GM12892 (cell line): ENCODE measurements at regions not wholly inside any gene's neighbourhood (a gene's known extent, or its start where the extent isn't known, plus 50 kb on each side); places are given as distances from the start of the nearest gene placed in this dataset.

Experiments
- DNase-seq: peaks from one replicate; pipeline ENCODE4 v3.0.0; 2011; ENCODE audit not compliant: insufficient read length
- FAIRE-seq: peaks from 2 replicates; lab custom pipeline; 2011; peaks lifted over from hg19 to GRCh38; lab: Jason Lieb, UNC
- POLR2A ChIP-seq: IDR thresholded peaks from 2 replicates; pipeline ENCODE4 v1.6.1; 2011; ENCODE audit warnings: low read depth, low read length, control low read depth
- POLR2AphosphoS5 ChIP-seq: IDR thresholded peaks from 2 replicates; pipeline ENCODE4 v1.6.1; 2011; ENCODE audit warnings: low read depth, low read length, control low read depth
- TAF1 ChIP-seq: IDR thresholded peaks from 2 replicates; pipeline ENCODE4 v1.6.1; 2011; ENCODE audit warnings: low read depth, mild to moderate bottlenecking, control low read depth, low read length, borderline replicate concordance

DNA sequence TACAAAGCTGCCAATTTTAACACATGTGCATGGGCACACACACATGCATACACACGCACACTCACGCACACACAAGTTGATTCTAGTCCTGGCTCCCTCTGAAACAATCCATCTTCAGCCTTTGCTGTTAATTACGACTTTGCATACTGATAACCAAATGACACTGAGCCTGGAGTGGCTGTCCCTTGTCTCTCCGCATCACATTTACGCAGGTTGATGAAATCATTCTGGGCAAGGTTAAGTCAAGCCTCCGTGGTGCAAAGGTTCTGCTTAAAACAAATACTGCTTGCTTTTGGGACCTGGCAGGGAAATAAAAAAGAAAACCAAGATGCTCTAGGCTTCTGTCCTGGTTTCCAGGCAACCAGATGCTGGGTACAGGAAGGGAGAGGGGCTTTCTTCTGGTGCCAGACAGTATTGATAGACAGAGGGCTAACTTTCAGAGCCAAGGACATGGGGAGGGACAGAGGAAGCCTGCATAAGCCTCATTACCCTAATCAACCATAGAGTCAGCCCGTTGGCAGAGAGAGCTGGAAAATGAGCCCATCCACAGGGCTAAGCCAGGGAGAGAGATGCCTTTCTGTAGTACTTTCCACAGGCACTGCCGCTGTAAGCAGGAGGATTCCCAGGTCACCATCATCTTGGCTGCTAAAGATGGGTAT, 233.0 kb downstream of the WDR11 start:
- FAIRE-seq (no peak), DNase-seq (no peak)
- TF ChIP-seq POLR2A (no peak), TAF1 (no peak), POLR2AphosphoS5 (no peak)

DNA sequence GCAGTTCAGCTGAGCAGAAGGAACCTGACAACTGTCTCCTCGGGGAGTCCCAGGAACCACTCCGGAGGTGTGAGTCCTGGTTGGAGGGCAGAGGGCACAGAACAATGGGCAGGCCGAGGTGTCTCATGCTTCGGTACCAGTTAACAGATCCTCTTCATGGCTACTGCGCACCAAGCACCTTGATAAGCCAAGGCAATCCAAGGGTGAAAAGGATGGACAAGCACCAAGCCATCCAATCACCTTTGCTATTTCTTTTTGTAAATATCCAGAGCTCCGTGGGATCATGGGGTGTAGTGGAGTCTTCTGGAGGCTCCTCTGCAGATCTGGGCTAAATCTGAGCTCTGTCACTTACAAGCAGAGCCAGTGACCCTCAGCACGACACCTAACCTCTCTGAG, 233.5 kb downstream of the WDR11 start:
- FAIRE-seq (no peak), DNase-seq (no peak)
- TF ChIP-seq POLR2AphosphoS5 = no peak
- TF ChIP-seq TAF1 = no peak
- no peak for TF ChIP-seq POLR2A

DNA sequence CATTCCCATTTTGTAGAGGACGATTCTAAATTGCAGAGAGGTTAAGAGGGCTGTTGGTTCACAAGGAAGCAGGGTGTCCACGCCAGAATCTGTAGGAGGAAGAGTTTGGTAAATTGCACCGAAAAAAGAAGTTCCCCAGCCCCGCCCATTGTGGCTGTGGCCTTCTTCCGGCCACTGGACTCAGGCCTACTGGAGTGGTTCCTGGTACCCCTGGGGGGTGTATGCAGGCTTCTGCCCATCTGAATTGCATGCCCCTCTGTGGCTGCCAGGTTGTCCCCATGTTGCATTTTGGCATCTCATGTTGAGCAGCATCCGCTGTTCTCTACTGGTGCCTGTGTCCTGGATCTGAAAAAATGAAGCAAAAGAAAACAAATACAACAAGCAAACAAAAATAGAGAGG, 234.2 kb downstream of the WDR11 start:
- no peak for FAIRE-seq
- TF ChIP-seq POLR2A (no peak), POLR2AphosphoS5 (no peak), TAF1 (no peak)
- no peak for DNase-seq

DNA sequence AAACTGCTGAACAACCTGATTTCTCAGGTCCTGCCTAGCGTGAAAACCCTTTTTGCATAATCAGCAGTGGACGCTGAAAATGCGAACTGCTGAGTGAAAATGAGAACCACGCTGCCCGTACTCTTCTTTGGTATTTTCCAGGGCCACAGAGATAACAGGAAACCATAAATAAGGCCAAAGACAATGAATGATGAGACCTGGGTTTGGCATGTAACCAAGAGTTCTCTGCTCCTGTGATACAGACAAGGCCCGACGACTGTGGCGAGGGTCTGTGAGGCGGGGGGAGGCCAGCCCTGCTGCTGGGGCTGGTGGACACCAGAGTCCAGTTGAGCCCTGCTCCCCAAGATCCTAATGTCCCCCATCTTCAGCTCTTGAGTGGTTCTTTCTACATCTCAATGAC, 236.0 kb downstream of the WDR11 start:
- TF ChIP-seq TAF1 (no peak), POLR2AphosphoS5 (no peak), POLR2A (no peak)
- FAIRE-seq (peak; percentile 27), DNase-seq (no peak)

DNA sequence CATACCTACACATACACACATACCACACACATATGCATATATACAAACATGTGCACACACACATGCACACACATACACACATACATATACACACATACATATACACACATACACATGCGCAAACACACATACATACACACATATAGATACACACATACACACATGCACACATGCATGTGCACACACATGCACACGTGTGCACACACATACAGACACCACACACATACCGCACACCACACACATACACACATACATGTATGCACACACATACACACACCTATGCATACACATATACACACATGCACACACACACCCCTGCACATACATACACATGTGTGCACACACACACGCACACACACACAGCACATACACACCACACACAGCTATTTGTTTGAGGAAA, 236.5 kb downstream of the WDR11 start:
- TF ChIP-seq TAF1 (no peak), POLR2AphosphoS5 (no peak), POLR2A (no peak)
- FAIRE-seq = peak; percentile 24

DNA sequence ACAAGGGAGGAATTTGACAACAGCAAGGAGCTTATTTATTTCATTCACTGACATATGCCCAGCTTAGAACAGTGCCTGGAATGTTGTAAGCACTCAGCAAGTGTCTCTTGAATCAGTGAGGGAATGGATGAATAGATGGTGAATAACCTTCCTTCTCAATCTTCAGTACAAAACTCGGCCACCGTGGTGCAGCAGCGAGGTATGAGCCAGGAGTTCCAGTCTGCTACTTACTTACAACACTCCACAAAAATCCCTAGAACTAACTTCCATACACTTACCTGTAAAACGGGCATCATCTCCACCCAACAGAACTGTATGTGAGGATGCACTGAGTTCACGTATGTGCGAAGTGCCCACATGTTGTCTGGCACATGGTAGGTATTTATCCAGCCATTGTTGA, 237.4 kb downstream of the WDR11 start:
- no peak for FAIRE-seq
- DNase-seq = no peak
- TF ChIP-seq POLR2A = no peak
- TF ChIP-seq TAF1 = no peak
- TF ChIP-seq POLR2AphosphoS5 = no peak

More for the DNA sequence above, 236.5 kb downstream of the WDR11 start:
- no peak for DNase-seq

DNA sequence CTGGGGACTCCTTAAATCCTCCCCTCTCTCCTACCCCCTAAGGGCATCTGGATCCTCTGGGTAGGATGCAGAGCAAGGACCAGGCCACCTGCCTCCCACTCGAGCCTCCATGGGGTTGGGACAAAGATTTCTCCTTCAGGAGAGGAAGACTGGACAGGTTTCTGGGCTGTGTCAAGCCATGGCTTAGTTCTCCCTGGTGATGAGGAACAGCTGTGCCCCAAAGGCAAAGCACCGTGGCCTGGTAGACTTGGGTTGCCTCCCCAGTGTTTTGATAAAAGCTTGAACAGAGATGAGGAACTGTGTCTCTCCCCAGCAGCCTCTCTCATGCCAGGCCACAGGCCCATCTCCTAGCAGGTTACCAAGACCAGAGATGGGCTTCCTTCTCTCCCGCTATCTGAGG, 238.3 kb downstream of the WDR11 start:
- DNase-seq = no peak
- FAIRE-seq = no peak
- TF ChIP-seq TAF1 (no peak), POLR2AphosphoS5 (no peak), POLR2A (no peak)

DNA sequence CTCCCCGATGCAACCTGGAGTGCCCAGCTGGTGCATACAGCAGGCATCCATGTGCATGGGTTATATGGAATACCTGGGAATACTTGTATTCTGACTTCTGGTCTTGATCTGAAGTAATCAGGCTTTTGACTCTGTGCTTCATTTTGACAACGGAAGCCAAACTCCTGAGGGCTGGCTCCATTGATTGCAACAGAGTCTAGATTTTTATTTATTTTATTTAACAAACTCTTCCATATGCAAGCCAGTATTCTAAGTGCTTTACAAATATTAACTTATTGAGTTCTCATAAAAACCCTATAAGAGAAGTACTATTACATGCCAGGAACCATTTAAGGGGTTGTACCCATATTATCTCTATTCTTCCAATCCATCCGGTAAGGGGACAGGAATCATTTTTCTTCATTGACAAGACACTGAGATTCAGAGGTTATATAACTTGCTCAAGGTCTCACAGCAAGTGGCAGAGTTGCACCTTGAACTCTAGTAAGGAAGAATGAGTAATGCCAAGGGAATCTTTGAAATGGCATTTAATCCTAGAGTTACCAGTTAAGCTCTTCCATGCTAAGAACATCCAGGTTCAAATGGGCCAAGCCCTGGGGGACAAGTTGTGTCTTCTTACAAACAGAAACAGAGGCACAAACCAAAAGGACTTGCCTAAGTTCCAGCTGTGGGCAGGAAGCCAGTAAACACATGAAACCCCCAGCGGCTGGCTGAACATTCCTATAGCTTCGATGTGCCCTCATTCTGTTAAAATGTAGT, 241.0 kb downstream of the WDR11 start:
- FAIRE-seq (no peak), DNase-seq (no peak)
- TF ChIP-seq POLR2AphosphoS5 (no peak), TAF1 (no peak), POLR2A (no peak)

DNA sequence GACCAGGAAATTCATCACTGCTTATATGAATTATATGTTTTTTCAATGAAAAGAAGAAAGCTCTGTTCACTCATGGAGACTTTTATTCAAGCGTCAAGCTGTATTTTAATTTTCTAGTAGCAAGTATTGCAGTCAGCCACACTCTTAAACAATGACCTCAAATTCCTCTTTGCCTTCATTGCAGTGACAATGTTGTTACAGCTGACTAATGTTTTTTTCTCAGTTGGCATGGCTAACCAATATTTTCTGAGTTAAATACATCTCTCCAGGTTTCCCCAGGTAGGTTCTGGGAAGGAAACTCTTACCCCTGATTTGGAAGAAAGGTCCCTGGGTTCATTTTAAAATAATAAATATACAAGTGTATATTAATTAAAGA, 241.5 kb downstream of the WDR11 start:
- TF ChIP-seq POLR2A (no peak), TAF1 (no peak), POLR2AphosphoS5 (no peak)
- FAIRE-seq = no peak
- no peak for DNase-seq

DNA sequence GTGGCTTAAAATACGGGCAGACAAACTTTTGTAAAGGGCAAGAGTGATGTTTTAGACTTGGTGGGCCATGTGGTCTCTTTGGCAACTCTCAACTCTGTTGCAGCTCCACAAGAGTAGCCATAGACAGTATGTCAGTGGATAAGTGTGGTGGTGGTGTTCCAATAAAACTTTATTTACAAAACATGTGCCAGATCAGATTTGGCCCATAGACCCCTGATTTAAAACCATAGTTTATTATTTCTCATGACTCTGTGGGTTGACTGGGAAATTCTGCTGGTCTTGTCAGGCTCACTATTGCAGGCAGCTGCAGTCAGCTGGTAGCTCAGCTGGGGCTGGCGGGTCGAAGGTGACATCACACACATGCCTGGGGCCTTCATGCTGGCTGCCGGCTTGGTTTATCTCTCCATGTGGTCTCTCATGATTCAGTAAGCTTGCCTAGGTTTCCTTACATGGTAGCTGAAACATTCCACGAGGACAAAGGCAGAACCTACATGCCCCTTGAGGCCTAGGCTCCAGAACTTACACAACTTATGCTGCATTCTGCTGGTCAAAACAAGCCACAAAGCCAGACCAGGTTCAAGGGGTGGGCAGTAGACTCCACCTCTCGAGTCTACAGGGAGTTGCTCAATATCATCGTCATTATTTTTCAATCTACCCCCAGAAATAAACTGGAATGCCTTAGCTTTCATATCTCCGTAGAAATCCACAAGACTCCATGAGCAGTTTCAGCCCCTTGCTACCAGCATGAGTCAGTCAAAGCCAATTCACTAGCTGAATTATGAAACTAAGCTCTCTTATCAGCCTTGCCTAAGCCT, 245.7 kb downstream of the WDR11 start:
- FAIRE-seq = no peak
- DNase-seq = no peak
- TF ChIP-seq POLR2A (no peak), TAF1 (no peak), POLR2AphosphoS5 (no peak)

DNA sequence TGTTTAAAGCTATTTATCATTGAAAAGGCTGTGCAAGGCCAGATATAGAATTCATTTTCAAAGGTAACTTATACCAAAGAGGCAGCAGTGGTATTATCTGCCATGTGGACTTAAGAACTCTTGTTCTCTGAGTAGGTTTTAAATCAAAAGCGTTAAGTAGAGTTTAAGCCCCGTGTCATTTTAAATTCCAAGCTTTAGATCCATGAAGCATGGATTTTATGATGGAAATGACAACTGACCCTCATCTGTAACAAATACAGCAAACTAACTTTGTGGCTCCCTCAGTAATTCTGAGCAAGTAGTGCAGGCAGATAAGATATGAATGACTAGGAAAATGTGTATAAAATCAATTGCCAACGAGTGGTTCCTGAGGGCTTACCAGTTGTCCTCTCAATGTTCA, 247.0 kb downstream of the WDR11 start:
- no peak for FAIRE-seq
- no peak for DNase-seq
- TF ChIP-seq POLR2AphosphoS5 = no peak
- TF ChIP-seq POLR2A = no peak
- no peak for TF ChIP-seq TAF1
